Astrocyte of the cerebellum (primary cell): ENCODE measurements at regions not wholly inside any gene's neighbourhood (a gene's known extent, or its start where the extent isn't known, plus 50 kb on each side); places are given as distances from the start of the nearest gene placed in this dataset.

Experiments
- DNase-seq: peaks from one replicate; pipeline ENCODE4 v3.0.0-alpha.2; 2011; ENCODE audit warnings: low read depth
- H3K4me3 ChIP-seq: 2 replicates; pipeline ENCODE4 v1.5.1; 2011; ENCODE audit warnings: mild to moderate bottlenecking, low read depth, low read length, moderate library complexity
- CTCF ChIP-seq: IDR thresholded peaks from 2 replicates; pipeline ENCODE4 v1.5.1; 2012; ENCODE audit warnings: low read length, low read depth, moderate library complexity, mild to moderate bottlenecking; ENCODE audit errors: missing control alignments
- in situ Hi-C: cut with HindIII; loops from 2 replicates; pipeline ENCODE4 v1.10.0; 2017; ENCODE audit warnings: low sequenced_read_pairs

DNA sequence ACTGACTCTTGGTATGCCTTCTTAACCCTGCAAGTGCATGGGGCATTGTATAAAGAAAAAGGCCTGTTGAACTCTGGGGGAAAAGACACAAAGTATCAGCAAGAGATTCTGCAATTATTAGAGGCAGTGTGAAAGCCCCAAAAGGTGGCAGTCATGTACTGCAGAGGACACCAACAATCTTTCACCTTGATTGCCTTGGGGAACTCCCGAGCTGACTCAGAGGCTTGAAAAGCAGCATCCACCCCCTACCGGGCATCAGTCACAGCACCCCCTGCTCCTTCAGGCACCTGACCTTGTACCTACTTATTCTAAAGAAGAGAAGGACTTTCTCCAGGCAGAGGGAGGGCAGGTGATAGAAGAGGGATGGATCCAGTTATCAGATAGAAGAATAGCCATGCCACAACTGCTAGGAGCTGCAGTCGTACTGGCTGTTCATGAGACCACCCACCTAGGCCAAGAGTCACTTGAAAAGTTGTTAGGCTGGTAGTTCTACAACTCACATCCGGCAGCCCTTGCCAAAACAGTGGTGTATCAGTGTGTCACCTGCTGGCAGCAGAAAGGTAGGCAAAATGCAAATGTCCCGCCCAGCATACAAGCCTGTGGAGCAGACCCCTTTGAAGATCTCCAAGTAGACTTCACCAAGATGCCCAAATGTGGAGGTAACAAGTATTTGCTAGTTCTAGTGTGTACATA, 241.6 kb upstream of the CNTN6 start:
- H3K4me3 ChIP-seq, result no peak overlapping the region
- DNase-seq, result no peak
- TF ChIP-seq CTCF, result no peak
- in situ Hi-C loops, result no loop called here

DNA sequence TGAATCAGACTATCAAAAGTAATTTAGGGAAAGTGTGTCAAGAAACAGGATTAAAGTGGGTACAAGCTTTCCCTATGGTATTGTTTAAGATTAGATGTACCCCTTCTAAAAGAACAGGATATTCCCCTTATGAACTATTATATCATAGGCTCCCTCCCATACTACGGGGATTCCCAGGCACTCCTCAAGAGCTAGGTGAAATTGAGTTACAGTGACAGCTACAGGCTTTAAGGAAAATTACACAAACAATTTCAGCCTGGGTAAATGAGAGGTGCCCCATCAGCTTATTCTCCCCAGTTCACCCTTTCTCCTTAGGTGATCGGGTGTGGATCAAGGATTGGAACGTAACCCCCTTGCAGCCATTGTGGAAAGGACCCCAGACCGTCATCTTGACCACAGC, 240.8 kb upstream of the CNTN6 start:
- DNase-seq, result no peak
- in situ Hi-C loops, result no loop called here
- no peak overlapping the region for H3K4me3 ChIP-seq
- TF ChIP-seq CTCF, result no peak

- TF ChIP-seq CTCF, result no peak
- DNase-seq, result no peak
- no peak overlapping the region for H3K4me3 ChIP-seq
- in situ Hi-C loops, result no loop called here
Measured at GRCh38 chr3:853489-853888, 239.3 kb upstream of the CNTN6 start.

DNA sequence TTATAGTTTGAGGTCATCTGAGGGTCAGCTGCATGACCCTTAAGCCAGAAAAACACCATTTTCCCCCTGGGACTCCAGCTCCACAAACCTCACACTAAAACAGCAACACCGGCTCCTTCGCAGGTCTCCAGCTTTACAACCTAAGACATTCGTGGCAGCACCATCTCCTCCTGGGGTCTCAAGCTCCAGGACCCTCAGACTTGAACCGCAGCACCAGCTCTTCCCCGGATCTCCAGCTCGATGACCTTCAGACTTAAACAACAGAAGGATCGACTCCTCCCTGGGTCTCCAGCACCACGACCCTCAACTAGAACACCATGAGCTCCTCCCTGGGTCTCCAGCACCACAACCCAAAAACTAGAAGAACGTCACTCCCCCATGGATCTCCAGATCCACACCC, 233.7 kb upstream of the CNTN6 start:
- no peak overlapping the region for H3K4me3 ChIP-seq
- no peak for DNase-seq
- in situ Hi-C loops, result no loop called here
- no peak for TF ChIP-seq CTCF

GRCh38 chr3:861721-862120, 231.1 kb upstream of the CNTN6 start:
- no peak for TF ChIP-seq CTCF
- no peak overlapping the region for H3K4me3 ChIP-seq
- in situ Hi-C loops, result no loop called here
- no peak for DNase-seq

GRCh38 chr3:869269-869668, 223.6 kb upstream of the CNTN6 start:
- no peak for DNase-seq
- no peak for TF ChIP-seq CTCF
- in situ Hi-C loops, result no loop called here

GRCh38 chr3:869734-870133, 223.1 kb upstream of the CNTN6 start:
- no peak for TF ChIP-seq CTCF
- in situ Hi-C loops, result no loop called here
- DNase-seq, result no peak
- no peak overlapping the region for H3K4me3 ChIP-seq

More at GRCh38 chr3:869269-869668, 223.6 kb upstream of the CNTN6 start:
- no peak overlapping the region for H3K4me3 ChIP-seq
